Epithelial cell of esophagus (primary cell): ENCODE measurements at regions not wholly inside any gene's neighbourhood (a gene's known extent, or its start where the extent isn't known, plus 50 kb on each side); places are given as distances from the start of the nearest gene placed in this dataset.

Experiments used
- DNase-seq: peaks from one replicate; pipeline ENCODE4 v3.0.0; 2010; ENCODE audit warnings: low read depth
- H3K4me3 ChIP-seq: 2 replicates; pipeline ENCODE4 v1.5.1; 2011; ENCODE audit warnings: mild to moderate bottlenecking, low read length, control low read depth
- CTCF ChIP-seq: IDR thresholded peaks from 2 replicates; pipeline ENCODE4 v1.5.1; 2011; ENCODE audit warnings: low read depth, mild to moderate bottlenecking, low read length, control low read depth, inconsistent platforms; ENCODE audit not compliant: insufficient read depth; ENCODE audit errors: missing control alignments

- H3K4me3 ChIP-seq: no peak overlapping the region
- TF ChIP-seq CTCF: no peak
- no peak for DNase-seq
These were observed 391.0 kb upstream of the ID2 start for GRCh38 chr2:8290771-8291352.

DNA sequence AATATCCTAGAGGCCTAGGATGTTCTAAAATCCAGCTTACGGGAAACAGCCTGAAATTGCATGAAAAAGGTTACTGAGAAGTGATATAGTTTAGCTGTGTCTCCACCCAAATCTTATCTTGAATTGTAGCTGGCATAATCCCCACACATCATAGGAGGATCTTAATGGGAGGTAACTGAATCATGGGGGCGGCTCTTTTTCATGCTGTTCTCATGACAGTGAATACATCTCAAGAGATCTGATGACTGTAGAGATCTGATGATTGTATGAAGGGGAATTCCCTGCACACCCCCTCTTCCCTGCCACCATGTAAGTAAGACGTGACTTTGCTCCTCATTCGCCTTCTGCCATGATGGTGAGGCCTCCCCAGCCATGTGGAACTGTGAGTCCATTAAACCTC is 385.6 kb upstream of the ID2 start:
- H3K4me3 ChIP-seq: no peak overlapping the region
- no peak for TF ChIP-seq CTCF
- no peak for DNase-seq

DNA sequence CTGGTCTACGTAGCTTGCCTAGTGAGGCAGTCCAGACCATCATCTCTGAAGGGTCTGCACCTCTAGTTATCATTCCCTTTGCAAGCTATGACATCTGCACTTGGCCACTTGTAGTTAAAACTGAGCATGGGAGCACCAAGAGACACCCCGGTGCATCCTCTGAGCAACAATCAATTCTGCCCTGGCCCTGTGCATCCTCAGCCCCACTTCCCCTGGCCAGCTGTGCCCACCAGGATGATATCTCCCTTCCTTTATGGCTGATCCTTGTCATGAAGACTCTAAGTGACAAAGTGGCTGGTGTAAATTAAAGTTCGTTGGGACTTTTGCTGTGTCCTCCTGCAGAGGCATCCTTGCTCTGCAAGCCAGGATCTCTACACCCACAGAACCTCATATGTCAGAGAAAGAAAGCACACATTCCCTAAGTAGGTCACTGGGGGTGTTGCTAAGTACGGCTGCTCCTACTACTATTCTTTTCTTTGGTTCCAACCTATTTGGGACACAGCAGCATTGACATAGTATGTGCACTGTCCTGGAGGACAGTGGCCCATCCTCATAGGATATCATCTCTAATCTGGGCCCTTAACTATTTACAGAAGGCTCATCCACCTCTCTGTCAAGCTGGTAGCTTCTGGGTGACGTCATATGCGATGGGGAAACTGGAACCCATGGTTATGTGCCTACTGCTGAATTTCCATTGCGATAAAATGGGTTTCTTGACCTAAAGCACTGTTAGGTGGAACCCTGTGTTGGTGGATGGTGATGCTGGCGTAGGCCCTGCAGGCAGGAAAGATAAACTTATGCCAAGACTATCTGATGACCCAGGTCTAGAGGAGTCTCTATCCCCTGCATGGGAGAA is 384.3 kb upstream of the ID2 start:
- TF ChIP-seq CTCF: no peak

DNA sequence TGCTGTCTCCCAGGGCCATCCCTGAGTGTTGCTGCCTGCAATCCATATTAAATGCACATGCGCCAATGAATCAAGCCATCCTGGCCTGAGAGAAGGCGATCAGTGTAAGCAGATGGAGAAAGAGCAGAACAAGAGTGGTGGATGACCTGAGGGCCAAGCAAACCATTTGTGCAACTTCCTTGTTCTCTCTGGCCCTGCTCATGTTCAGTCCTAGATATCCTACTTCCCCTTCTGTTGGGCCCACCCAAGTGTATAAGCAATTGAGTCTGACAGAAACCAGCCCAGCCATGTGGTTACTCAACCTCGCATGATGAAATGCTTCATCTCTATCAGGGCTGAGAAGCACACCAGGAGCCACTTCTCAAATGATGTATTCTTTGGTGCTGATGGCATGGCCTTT is 383.1 kb upstream of the ID2 start:
- DNase-seq: no peak
- no peak overlapping the region for H3K4me3 ChIP-seq
- no peak for TF ChIP-seq CTCF

More for the DNA sequence above, 384.3 kb upstream of the ID2 start:
- H3K4me3 ChIP-seq: no peak overlapping the region
- DNase-seq: no peak

GRCh38 chr2:8300216-8300615 is 381.6 kb upstream of the ID2 start:
- no peak for TF ChIP-seq CTCF
- no peak for DNase-seq
- H3K4me3 ChIP-seq: no peak overlapping the region

DNA sequence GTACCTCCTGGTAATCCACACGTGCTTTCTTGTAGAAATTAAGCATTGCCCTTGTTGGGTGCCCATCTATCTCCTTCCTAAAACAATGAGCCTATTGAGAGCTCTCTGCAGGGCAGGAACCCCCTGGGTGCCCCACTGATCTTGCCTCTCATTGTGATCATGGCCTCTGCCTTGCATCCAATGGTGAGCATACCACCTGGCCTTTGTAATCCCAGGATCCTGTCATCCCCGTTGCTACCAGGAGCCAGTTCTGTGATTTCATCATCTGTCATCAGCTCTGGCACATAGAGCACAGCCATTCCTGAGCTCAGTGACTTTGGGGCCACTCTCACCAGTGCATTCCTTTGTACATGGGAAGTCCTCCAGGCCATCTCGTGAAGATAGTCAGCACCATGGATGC is 381.0 kb upstream of the ID2 start:
- DNase-seq: no peak
- TF ChIP-seq CTCF: no peak
- H3K4me3 ChIP-seq: no peak overlapping the region
